PFSK-1 (cell line): ENCODE measurements at regions not wholly inside any gene's neighbourhood (a gene's known extent, or its start where the extent isn't known, plus 50 kb on each side); places are given as distances from the start of the nearest gene placed in this dataset.

Experiments
- FOXP2 ChIP-seq: optimal IDR thresholded peaks from 2 replicates; pipeline ENCODE3; 2011; ENCODE audit warnings: borderline replicate concordance, control low read depth, inconsistent platforms; ENCODE audit not compliant: insufficient read depth; ENCODE audit errors: extremely low read length, extremely low read depth
- POLR2AphosphoS5 ChIP-seq: IDR thresholded peaks from 2 replicates; pipeline ENCODE4 v1.6.1; 2012; ENCODE audit warnings: low read depth, mild to moderate bottlenecking, control low read depth, low read length, moderate library complexity
- SIN3A ChIP-seq: IDR thresholded peaks from 2 replicates; pipeline ENCODE4 v1.6.1; 2012; ENCODE audit warnings: mild to moderate bottlenecking, low read length, moderate library complexity, borderline replicate concordance; ENCODE audit not compliant: insufficient read depth
- TAF1 ChIP-seq: IDR thresholded peaks from 2 replicates; pipeline ENCODE4 v1.6.1; 2012; ENCODE audit warnings: low read length, control low read depth, borderline replicate concordance; ENCODE audit not compliant: insufficient read depth
- TF ChIP-seq, protein P1 (sequence below), 2 experiments: IDR thresholded peaks; 2 replicates each; pipeline versions ENCODE4 v1.6.1 to v1.8.0; 2011 to 2012; ENCODE audit warnings: low read depth in 2 of 2, low read length in 2 of 2, control low read depth in 1 of 2, inconsistent platforms in 1 of 2, mild to moderate bottlenecking in 1 of 2, moderate library complexity in 1 of 2; ENCODE audit not compliant: insufficient read depth in 1 of 2

DNA sequence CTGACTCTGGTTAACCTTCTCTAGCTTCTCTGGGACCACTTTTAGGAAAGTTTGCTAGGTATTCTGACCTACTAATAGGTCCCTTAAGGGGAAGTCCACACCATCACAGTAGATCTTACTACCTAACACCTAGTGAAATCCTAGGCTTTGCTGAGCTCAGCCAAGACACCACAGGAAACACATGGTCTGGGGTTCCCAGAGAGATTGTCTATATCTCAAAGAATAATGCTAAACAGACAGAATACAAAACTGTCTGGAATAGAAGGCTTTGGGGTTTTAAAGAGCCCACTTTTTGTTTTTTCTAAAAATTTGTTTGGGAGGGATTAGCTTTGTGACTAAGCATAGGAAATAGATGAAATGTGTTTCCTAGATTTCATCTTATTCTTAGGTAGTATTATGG is 395.1 kb downstream of the ARHGEF28 start:
- no peak for TF ChIP-seq TAF1
- no peak for TF ChIP-seq POLR2AphosphoS5
- TF ChIP-seq, protein P1, sequence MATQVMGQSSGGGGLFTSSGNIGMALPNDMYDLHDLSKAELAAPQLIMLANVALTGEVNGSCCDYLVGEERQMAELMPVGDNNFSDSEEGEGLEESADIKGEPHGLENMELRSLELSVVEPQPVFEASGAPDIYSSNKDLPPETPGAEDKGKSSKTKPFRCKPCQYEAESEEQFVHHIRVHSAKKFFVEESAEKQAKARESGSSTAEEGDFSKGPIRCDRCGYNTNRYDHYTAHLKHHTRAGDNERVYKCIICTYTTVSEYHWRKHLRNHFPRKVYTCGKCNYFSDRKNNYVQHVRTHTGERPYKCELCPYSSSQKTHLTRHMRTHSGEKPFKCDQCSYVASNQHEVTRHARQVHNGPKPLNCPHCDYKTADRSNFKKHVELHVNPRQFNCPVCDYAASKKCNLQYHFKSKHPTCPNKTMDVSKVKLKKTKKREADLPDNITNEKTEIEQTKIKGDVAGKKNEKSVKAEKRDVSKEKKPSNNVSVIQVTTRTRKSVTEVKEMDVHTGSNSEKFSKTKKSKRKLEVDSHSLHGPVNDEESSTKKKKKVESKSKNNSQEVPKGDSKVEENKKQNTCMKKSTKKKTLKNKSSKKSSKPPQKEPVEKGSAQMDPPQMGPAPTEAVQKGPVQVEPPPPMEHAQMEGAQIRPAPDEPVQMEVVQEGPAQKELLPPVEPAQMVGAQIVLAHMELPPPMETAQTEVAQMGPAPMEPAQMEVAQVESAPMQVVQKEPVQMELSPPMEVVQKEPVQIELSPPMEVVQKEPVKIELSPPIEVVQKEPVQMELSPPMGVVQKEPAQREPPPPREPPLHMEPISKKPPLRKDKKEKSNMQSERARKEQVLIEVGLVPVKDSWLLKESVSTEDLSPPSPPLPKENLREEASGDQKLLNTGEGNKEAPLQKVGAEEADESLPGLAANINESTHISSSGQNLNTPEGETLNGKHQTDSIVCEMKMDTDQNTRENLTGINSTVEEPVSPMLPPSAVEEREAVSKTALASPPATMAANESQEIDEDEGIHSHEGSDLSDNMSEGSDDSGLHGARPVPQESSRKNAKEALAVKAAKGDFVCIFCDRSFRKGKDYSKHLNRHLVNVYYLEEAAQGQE (IDR thresholded peaks at IDR 0.05; ENCODE audit: insufficient read depth in 1 of 2, low read depth in 2 of 2, low read length in 2 of 2): no peak
- no peak for TF ChIP-seq FOXP2
- no peak for TF ChIP-seq SIN3A

DNA sequence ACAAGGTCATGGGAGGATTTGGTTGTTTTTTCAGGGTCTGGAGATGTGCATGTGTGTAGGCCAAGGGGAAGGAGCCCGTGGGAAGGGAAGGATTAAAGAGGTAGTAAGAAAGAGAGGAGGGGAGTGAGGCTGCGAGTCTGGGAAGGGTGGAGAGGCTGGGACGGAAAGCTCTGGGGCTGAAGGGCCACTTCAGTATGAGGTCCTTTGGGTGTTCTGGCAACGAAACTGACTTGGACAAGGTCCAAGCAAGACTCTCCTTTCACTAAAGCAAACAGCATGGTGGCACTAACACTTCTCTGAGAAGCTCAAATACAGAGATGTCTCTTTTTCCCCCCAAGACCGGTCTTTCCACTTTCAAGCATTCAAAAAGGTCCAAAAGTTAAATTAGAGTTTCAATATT is 394.5 kb downstream of the ARHGEF28 start:
- TF ChIP-seq SIN3A (no peak), TAF1 (no peak), FOXP2 (no peak), POLR2AphosphoS5 (no peak)

DNA sequence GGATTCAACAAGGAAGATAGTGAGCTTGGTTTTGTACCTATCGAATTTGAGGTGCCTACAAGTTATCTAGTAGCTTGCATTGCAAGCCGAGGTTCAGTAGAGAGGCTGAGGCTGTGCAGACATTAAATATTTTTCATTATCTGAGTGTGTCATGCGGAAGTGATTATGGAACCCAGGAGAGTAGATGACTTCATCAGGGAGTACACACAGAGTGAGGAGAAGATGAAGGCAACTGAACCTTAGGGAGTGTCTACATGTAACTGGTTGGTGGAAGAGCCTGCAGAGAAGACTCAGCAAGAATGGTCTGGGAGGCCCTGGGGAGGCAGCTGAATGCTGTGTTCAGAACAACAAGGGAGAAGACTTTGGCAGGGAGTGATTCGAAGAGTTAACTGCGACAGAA is 393.9 kb downstream of the ARHGEF28 start:
- TF ChIP-seq POLR2AphosphoS5 (no peak), FOXP2 (no peak), TAF1 (no peak), SIN3A (no peak)
- TF ChIP-seq, protein P1 (IDR thresholded peaks at IDR 0.05; ENCODE audit: insufficient read depth in 1 of 2, low read depth in 2 of 2, low read length in 2 of 2): no peak

DNA sequence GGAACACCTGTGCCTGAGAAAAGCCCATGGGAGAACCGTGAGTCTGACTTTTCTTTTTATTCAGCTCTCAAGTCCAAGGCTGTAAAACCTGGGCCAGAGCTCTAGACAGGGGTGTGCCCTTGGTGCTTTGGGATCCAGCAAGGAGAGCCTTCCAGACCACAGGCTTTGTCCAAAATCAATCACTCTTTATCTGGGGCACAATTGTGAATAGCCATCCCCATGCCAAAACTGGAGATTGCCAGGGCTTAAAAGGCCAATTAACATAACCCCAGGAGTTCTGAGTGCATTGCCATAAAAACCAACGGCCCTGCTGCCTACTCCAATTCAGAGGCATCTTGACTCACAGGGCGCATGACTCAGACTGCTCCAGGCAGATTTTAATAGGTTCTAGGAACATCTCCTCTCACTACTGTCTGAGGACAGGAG is 391.8 kb downstream of the ARHGEF28 start:
- TF ChIP-seq POLR2AphosphoS5 (no peak), TAF1 (no peak), FOXP2 (no peak), SIN3A (no peak)
- TF ChIP-seq, protein P1 (IDR thresholded peaks at IDR 0.05; ENCODE audit: insufficient read depth in 1 of 2, low read depth in 2 of 2, low read length in 2 of 2): no peak

DNA sequence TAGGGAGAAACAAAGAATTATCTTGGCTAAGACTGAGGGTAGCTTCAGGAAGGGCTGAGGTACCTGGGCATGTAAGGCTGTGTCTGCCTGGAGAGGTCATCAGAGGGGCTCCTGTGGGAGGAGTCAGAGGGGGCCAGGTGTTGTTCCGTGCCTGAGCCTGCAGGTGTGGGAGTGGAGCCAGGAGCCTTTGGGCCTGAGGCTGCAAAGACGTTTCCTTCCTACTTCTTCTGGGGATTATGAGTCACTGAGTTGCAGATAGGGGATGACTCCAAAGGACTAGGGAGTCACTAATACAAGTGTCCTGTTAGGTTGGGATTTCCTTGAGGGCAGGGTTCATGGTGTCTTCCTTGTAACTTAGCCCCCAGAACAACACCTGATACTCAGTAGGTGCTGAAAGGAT is 391.1 kb downstream of the ARHGEF28 start:
- TF ChIP-seq SIN3A (no peak), FOXP2 (no peak), TAF1 (no peak), POLR2AphosphoS5 (no peak)
- TF ChIP-seq, protein P1 (IDR thresholded peaks at IDR 0.05; ENCODE audit: insufficient read depth in 1 of 2, low read depth in 2 of 2, low read length in 2 of 2): no peak
